ENCODE measurements at regions not wholly inside any gene's neighbourhood (a gene's known extent, or its start where the extent isn't known, plus 50 kb on each side); places are given as distances from the start of the nearest gene placed in this dataset.

DNA sequence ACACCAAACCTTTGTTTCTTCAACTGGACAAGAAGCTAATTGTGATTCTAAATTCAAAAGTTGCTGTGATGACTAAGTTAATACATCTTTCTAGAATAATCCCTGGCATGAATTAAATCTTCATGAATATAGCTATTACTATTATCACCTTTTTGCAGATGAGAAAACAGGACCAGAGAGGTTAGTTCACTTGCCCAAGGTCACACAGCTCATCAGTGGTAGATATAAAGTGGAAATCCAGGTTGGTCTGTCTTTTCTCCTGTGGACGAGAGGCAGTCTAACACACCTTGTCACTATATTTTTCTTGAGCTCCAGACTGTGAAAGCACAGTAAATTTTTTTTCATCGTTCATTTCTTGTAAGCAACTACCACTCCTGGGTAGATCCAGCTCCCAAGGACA lies 247.6 kb upstream of the LRTM1 start:
- DNase-seq (ENCODE audit: low read depth): no peak

DNA sequence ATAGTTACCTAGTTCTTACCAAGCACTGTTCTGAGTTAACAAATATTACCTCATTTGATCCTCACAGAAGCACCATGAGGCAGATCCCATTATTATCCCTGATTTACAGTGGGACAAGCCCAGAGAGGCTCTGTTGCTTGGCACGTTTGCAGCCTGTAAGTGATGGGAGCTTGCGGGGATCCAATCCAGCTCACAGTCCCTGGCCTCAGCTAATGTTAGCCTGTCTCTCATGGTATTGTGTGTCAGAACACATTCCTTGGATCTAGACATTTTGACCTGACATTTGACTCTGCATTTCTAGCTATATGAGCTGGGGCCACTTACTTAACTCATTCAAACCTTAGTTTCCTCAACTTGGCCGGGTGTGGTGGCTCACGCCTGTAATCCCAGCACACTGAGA lies 246.9 kb upstream of the LRTM1 start:
- DNase-seq (ENCODE audit: low read depth): no peak

GRCh38 chr3:55173504-55173903 lies 245.6 kb upstream of the LRTM1 start:
- no peak for DNase-seq (ENCODE audit: low read depth)

- DNase-seq (ENCODE audit: low read depth): no peak
Observed at GRCh38 chr3:55172913-55173312, 245.1 kb upstream of the LRTM1 start.

- DNase-seq (ENCODE audit: low read depth): no peak
Observed at GRCh38 chr3:55170444-55170843, 242.6 kb upstream of the LRTM1 start.

DNA sequence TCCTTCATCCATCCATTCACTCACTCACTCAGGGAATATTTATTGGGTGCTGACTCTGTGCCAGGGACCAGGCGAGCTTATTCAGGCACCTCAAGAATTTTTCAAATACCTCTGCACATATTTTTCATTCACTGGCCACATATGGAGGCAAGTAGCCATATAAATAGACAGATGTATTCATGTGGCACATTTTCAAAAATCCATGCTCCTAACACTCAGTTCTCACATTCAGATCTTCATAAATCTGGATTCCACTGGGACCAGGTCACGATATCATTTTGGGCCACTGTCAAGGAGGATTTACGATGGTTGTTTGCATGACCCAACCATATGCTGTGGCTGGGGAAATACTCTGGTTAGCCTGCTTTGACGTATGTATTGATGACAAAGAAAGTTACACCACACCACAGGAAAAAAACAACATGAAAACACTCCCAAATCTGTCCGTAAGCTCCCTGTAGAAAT lies 241.8 kb upstream of the LRTM1 start:
- peak; percentile 100 for DNase-seq (ENCODE audit: low read depth)

DNA sequence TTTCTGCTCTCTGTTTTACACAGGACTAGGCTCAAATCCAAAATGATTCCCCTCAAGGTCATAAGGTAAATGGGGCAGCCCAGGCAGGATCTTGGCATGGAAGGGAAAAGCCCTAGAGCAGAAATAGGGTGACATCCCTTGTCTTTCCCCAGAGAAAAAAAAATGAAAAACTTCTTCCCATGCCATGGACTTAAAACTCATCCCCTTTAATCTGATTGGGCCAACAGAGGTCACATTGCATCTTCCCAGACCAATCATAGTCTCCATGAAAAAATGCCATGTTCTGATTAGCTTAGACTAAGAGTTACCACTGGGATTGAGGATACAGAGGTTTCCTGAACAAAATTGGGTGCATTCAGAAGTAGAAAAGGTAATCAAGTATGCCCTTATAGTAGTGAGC lies 241.3 kb upstream of the LRTM1 start:
- peak; percentile 70 for DNase-seq (ENCODE audit: low read depth)

- DNase-seq (ENCODE audit: low read depth): peak; percentile 64
Observed at GRCh38 chr3:55167586-55168317, 239.9 kb upstream of the LRTM1 start.

- no peak for DNase-seq (ENCODE audit: low read depth)
Observed at GRCh38 chr3:55166576-55167555, 239.0 kb upstream of the LRTM1 start.

DNA sequence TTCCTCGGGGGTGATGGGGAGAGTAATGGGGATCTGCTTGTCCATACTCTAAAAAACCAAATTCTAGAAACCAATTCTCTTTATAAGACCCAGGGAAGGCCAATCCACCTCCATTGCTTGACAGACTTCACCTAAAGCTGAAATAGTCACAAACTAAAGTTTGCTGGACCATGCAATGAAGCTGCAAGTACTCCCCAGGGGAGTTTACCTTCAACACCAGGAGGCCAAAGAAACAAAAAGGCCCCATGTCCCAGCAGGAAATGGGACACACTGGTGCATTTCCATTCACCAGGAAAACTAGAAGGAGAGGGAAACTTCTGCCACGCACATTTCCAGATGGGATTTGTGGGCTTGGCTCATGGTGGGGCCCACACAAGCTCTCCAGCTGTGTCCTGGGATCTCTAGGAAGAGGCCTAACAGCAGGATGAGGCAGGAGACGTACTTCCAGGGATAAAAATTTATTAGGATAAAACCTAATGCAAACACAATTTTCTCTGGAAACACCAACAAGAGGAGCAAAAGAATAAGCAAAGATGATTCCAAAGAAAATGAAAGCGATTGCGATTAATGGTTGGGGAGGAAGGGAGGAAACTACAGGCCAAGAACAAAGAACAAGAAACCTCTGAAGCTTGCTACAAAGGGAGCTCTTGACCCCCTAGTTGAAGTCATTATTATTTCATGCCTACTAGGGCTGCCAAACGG lies 238.0 kb upstream of the LRTM1 start:
- DNase-seq (ENCODE audit: low read depth): no peak

GRCh38 chr3:55165278-55165677 lies 237.4 kb upstream of the LRTM1 start:
- peak; percentile 39 for DNase-seq (ENCODE audit: low read depth)

- peak; percentile 64 for DNase-seq (ENCODE audit: low read depth)
Observed at GRCh38 chr3:55164876-55165275, 237.0 kb upstream of the LRTM1 start.

GRCh38 chr3:55164191-55164590 lies 236.3 kb upstream of the LRTM1 start:
- no peak for DNase-seq (ENCODE audit: low read depth)

DNA sequence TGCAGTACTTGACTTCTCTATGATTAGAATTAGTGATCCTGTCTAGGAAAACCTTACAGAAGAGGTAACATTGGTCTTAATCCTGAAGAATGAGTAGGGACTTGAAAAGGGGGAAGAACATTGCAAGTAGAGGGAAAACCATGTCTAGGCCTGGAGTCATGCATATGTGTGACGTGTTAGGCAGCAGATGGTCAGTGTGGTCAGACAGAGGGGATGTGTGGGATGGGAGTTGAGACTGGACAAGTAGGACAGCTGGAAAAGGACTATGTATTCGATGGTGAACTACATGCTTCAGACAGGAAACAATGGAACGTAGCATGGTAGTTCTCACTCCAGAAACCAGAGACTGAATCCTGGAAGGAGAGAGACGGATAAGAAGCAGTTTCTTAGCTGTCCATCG lies 235.6 kb upstream of the LRTM1 start:
- DNase-seq (ENCODE audit: low read depth): no peak

- DNase-seq (ENCODE audit: low read depth): peak; percentile 77
Observed at GRCh38 chr3:55162031-55162795, 234.4 kb upstream of the LRTM1 start.

DNA sequence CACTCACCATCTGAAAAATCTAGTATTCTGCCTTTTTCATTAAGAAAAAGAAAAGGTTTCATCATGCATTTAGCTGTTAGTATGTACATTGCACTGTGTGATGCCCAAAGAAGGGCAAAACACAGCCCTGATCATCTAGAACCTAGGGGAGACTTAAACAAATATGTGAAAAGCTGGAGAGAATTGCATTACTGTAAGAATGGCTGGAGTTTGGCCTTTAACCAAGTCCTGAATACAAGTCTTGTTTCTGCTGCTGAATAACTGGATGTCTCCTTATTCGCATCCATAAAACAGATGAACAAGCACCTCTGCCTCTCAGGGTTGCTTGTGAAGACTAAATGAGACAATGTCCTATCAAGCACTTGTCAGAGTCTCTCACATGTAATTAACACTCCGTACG lies 233.4 kb upstream of the LRTM1 start:
- no peak for DNase-seq (ENCODE audit: low read depth)

DNA sequence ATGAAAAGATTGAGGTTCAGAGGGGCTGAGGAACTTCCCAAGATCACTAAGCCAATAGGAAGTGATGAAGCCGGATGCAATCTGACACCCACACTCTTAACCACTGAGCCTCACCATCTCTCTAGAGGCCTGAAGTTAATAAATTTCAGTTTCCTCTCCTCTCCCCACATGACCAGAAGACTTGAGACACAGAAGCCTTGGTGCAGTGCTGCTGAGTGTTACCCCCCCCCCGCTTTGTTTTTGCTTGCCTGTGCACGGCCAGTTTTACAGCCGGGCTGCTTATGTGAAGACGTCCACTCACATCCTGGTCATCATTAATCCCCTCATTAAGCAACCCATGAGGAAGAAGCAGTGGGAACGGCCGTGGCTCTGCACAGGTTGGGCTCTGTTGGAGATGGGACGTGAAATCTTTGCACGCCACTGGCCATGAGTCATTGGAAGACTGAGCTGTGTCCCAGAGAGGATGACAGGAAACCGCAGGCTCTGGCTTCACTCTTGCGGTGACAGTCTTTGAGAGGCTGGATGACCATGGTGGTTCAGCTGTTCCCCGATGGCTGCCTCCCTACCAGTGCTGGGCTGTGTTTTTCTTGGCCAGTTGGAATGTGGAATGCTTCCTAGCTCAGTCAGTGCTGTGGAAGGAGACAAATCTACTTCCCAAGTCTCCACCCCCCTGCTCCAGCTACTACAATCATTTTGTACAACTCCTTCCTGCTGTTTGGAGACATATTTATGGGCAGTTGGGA lies 232.6 kb upstream of the LRTM1 start:
- DNase-seq (ENCODE audit: low read depth): peak; percentile 100

- no peak for DNase-seq (ENCODE audit: low read depth)
Observed at GRCh38 chr3:55159711-55160110, 231.9 kb upstream of the LRTM1 start.

DNA sequence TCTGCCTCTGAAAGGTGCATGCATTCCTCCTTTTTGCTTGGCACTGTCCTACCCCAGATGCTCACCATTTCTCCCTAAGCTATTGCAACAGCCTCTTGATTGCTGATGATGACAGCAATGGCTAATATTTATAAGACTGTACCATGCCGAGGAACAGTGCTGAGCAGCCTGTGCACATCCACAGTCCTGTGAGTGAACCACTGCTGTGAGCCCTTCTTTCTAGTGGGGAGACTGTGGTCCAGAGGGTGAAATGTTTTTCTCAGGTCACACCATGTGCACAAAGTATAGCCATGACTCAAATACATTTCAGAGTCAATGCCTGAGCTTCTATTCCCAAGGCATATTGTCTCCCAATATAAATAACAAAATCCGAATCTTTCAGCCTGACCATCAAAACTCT lies 231.2 kb upstream of the LRTM1 start:
- DNase-seq (ENCODE audit: low read depth): no peak

GRCh38 chr3:55158345-55158744 lies 230.5 kb upstream of the LRTM1 start:
- DNase-seq (ENCODE audit: low read depth): no peak

- DNase-seq (ENCODE audit: low read depth): no peak
Observed at GRCh38 chr3:55157731-55158130, 229.9 kb upstream of the LRTM1 start.

All from GM04503 (cell line).